NCI-H748 (cell line): ENCODE measurements at regions not wholly inside any gene's neighbourhood (a gene's known extent, or its start where the extent isn't known, plus 50 kb on each side); places are given as distances from the start of the nearest gene placed in this dataset.
"Not testable (repeated sequence)": the region's sequence is repeated elsewhere in the genome, so short reads cannot be mapped to it uniquely, and the experiment has no call there.

Source experiments
- DNase-seq: peaks from one replicate; lab custom pipeline; 2025; ENCODE audit not compliant: unreplicated experiment; lab: John Stamatoyannopoulos, UW

DNA sequence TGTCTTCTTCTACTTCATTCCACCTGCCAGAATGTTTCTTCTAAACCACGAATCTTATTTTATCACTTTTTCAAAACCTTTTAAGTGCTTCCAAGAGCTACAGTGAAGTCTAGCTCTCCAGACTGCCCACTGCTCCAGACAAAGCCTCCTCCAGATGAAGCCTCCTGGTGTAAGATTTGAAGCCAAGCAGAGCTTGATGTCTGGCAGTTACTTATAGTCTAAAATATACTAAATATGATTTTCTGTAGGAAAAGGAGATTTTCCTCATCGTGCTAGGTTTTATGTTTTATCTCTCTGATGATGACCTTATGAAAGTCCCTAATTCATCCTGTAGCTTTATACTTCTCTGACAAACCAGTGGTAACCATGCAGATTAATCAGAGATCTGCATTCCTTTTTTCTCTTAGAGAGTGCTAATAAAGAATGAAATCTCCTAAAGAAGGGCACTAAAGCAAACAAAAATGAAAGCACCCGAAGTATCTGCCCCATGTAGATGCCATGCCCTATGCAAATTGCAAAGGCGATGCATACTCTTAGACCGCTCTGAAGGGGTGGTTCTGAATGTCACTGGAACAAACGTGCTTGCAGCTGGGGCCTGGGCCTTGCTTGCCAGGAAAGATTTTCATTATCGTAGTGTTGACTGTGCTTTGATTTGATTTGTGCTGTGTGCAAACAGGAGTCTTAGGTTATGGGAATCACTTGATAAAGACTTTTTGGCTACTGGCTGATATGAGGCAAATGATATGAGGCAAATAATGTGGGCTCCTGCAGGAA lies 314.2 kb downstream of the PID1 start:
- no peak for DNase-seq

DNA sequence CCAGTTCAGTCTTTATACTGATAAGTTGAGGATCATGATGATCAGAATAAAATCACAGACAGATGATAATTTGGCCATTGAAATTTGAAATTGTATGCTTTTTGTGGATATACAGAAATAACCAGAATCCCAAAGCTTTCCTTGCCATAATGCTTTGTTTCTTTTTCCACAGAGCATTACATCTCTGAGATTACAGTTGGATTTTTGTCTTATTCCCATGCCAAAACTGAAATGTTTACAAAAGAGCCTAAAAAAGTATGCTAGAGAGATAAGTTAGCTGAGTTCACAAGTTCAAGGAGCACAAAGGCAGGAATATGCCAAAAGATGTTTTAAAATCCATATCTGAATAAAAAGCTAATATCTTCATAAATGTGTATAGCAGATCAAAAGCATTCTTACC lies 321.3 kb downstream of the PID1 start:
- DNase-seq = no peak

DNA sequence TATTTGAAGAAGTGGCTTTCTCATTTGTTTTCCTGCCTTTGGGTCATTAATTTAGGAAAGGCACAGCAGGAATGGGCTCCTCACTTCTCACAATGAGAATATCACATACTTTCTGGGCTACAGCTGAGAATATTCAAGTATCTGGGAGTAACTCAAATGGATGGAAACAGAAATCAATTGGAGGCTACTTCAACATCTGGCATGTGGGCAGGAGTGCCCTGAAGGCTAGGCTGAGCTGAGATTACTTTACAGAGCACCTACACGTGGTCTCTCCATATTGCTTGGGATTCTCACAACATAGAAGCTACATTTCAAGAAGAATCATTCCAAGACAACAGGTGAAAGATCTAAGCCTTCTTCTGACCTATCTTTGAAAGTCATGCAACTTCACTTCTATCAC lies 325.4 kb downstream of the PID1 start:
- DNase-seq = no peak

DNA sequence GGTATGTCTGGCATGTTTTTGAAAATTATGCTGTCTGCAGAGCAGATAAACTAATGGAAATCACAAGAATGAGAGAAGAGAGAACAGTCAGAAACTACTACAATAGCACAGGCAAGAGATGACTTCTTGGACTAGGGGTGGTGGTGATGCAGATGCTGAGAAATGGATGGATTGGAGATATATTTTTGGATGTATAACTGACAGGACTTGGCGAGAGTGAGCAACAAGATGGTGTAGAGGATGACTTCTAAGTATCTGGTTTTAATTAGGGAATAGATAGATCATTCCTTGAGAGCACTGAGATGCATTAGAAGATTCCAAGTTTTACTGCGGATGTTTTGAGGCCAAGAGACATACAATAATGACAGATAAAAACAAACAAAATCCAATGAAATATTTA lies 328.2 kb downstream of the PID1 start:
- DNase-seq = no peak

DNA sequence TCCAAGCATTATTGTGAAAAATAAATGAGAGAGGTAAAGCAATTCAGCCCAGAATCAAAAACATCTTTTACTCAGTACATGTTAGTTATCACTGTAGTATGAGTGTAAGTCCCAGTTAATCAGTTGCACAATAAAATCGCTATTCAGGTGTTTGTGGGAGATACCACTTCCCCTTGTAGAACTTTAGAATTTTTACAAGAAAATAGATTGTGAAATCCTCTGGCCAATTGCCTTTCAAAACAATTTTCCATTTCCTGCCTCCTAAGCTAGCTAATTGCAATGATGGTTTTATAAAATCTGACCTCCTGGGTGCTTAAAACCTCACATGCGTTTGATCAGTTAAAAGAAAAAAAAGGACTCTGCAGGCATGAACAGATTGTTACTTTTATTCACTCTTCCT lies 332.5 kb downstream of the PID1 start:
- DNase-seq = no peak

DNA sequence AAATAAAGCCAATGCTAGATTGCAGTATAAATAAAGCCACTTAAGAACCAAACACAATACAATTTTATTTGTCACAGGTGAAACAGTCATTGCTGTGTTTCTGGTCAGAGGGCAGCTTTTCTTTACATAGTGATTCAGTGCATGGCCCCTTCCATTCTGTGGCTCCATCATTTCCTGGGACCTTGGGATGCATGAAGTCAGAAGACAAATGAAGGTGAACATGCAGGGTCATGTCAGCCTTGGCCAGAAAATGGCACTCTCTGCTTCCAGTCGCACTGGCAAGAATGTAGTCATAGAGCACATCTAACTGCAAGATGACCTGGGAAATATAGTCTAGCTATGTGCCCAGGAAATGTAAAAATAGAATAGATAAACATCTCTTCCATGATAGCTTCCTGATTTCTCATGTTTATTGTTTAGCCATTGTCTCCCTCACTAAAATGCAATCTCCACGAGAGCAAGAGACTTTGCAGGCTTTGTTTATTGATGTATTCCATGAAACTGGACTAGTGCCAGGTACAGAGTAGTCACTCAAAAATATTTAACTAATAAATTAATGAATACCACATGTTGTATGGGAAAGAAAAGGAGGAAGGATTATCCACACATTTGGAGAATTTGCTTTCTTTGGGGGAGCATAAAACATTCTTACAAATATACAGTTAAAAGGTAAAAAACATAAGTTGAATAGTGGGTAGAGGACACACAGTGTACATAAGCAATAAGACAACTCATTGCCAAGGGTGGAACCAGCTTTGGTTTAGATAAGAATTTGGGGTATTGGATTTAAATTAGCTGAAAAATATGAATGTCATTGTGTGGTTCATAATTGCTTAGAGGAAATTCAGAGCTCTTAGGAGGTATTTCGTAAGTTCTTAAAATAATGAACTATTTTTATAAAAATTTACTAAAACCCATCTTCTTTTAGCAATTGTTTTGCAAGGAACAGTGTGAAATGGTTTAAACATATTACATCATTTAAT lies 343.8 kb downstream of the PID1 start:
- no peak for DNase-seq

DNA sequence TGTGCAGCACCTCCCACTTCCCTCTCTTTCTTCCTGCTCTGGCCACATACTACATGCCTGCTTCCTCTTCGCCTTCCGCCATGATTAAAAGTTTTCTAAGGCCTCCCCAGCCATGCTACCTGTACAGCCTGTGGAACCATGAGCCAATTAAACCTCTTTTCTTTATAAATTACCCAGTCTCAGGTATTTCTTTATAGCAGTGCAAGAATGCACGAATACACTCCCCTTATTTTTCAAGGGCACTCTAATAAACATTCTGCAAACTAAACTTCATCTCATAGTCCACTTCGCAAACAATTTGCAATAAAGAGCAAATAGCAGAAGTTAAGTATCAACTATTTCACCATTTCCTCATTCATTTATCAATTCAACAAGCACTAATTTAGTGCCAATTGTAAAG lies 351.3 kb downstream of the PID1 start:
- DNase-seq = no peak

DNA sequence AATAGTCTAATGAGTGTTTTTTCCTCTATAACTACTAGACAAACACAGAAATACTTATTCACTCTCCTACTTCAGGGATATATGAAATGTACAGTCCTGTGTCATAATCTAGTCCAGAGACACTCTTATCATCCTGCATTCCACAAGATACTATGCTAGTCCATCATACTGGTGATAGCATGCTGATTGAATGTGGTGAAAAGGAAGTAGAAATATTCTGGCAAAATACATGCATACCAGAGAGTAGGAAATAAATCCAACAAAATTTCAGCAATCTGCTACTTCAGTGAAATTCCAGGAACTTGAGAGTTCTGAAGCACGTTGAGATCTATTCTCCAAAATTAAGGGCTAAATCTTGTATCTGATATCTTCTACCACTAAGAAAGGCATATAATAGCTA lies 353.9 kb downstream of the PID1 start:
- no peak for DNase-seq

DNA sequence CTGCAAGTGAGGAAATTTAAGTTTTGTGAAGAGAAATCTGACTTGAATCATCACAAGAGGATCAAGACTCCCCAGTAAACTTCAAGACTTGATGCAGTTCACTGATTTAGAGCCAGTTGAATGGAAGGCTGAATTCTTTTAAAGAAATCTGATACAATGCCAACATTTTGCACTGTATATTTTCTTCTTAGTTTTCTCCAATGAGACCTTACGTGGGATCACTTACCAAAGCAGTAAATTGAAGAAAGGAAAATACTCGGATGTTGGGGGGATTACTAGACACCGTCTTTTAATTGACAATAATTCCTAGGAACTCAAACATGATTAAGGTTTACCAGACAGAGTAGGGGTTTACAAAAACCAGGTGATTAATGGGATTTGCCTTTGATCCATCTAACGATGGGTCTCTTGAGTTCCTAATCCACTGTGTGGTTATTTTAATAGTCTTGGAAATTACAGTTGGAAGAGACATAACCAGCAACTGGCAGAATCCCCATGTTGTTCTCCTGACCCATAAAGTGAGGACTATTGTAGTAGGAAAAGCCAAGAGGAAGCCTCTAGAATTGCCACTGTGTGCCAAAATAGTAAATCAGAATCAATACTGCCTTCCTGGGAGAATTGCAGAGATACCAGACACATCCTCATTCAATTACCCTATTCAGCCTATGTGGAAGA lies 354.5 kb downstream of the PID1 start:
- no peak for DNase-seq

DNA sequence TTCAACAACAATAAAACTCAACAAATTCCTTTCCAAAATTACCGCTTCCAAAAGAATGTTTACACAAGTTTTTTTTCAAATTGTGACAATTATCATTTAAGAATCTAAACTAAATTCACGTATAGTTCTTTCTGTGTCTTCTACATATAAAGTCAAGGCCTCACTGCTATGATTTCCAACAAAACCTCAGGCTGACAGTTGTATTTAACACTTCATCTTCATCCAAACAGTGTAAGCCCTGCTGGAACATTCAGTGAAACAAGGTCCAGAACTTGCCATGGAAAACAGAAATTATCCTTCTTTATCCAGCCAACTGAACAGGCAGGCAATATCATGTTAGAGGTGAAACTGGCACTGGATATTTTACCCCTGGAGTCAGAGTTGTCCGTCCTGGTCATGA lies 357.9 kb downstream of the PID1 start:
- no peak for DNase-seq

DNA sequence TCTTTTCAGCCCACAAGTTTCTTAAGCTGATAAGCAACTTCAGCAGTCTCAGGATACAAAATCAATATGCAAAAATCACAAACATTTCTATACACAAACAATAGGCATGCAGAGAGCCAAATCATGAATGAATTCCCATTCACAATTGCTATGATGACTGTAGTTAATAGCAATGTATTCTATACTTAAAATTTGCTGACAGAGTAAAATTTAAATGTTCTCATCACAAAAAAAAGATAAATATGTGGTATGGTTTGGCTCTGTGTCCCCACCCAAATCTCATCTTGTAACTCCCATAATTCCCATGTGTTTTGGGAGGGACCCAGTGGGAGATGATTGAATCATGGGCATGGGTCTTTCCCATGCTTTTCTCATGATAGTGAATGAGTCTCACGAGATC lies 360.2 kb downstream of the PID1 start:
- DNase-seq = not testable (repeated sequence)

DNA sequence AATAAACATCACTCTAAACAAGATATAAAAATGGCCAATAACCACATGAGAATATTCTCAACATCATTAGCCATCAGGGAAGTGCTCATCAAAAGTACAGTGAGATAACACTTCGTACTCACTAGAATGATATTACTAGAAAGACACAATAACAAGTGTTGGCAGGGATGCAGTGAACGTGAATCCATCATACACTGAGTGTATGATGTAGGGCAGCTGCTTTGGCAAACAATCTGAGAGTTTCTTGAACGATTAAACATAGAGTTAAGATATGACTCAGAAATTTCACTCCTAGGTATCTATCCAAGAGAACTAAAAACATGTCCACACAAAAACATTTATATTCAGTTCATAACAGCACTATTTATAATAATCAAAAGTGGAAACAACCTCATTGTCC lies 368.9 kb downstream of the PID1 start:
- no peak for DNase-seq

DNA sequence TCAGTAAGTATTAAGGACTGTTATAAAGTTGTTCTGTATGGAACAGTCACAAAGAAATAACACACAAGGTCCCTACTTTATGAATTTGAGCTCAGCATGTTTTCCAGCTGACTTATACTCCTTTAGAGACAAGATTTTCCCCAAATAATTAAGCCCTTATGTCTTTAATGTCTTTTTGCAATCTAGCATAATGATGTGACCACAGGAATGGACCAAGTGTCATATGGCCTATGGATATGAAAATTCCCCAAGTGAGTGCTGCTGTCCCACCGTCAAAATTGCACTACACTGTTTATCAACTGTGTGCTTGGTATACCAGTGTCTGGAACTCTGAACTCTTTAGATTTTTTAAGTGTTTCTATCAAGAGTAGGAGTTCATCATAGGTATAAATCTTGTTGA lies 369.6 kb downstream of the PID1 start:
- DNase-seq = no peak

DNA sequence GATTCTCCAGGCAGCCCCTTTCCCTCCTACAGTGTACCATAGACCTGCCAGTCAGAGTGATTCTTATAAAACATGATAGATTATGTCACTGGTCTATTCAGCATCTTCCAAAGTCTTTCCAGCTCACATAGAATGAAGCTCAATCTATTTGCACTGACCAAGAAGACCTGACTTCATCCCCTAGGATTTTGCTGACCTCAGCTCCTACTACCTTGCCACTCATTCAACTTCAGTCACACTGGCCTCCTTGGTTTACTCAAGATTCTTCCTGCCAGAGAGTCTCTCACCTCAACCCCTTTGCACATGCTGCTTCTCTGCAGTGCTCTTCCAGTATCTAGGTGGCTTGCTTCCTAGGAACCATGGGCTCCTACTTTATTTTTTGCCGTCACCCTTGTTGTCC lies 392.9 kb downstream of the PID1 start:
- DNase-seq = no peak

DNA sequence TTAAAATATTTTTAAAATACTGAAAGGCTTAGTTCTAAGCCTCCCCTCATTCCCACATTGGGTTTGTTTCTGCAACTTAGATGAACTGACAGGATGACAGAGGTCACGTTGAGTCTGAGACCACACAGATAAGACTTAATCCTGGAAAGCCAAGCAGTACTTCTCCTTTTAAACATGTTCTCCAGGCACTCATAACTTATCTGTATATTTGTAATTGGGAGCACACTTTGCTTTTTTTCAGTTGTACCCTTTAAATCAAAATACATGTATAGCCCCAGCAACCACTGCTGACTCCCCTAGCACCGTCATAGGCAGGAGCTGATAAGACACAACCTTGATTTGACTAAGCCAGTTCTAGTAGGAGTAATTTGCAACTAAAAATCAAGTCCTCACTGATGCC lies 394.8 kb downstream of the PID1 start:
- DNase-seq = no peak

DNA sequence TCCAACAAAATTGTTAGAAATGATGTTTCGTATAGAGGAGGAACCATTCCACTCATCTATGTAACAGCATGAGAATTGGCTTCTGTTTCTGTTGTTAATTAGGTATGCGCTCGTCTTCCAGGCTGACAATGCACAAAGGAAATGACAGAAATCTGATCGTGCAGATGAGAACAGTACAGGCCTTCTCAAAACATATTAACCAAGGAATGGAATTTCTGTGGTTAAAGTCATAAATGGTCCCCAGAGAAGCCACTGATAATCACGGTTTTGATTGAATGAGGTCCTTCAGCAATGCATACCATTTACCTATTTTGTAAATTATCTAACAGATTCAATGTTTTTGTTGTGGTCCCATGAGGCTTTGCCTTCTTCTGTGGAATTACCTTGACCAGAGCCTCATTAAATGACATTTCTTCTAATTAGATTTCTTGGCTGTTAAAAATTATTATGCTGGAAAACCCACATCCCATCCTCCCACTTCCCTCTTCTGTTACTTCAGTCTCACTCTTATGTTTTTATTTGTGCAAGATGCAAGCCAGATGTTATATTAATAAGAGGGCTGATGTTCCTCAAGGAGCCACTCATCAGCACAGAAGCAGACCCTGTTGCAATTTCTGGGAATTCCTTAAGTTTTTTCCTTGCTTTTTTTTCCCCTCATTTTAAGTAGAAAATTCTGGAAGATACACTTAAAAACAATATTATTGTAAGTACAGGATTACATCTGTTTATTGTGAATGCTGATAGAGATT lies 395.8 kb downstream of the PID1 start:
- DNase-seq = no peak

DNA sequence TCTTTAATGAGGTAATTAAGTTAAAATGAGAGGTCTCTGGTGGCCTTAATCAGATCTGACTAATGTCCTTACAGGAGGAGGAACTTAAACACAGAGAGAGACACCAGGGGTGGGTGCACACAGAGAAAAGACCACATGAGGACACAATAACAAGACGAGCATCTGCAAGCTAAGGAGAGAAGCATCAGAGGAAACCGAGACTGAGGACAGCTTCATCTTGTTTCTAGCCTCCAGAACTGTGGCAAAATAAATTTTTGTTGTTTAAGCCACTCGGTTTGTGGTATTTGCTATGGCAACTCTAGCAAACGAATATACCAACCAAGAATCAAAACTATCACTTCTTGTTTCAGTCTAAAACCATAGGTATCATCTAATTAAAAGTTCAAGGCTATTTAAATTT lies 400.1 kb downstream of the PID1 start:
- no peak for DNase-seq

DNA sequence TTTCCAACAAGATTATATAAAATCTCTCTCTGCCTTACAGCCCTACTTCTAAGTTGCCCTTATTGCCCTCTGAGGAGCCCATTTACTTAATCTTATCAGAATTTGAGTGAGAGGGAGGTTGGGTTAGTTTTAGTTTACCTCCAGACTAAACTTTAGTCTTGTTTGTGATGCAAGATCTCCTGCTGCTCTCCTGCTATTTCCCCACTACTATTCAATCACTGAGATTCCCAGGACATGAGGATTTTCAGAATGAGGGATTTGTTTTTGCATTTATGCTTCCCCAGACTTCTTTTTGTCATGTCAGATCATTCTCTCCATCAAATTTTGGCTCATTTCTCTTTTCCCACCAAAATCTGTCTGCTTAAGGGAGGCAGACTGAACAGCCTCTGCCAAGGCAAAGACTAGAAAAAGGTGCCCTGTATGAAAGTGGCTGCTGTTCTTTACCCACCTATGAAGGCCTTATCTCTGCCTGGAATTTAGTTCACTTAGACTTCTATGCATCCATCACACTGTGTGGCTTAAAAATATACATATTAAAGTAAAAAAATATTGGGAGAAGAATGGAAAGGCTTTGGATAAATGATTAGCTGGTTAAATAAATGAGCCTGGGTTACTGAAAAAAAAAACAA lies 401.3 kb downstream of the PID1 start:
- DNase-seq = no peak

DNA sequence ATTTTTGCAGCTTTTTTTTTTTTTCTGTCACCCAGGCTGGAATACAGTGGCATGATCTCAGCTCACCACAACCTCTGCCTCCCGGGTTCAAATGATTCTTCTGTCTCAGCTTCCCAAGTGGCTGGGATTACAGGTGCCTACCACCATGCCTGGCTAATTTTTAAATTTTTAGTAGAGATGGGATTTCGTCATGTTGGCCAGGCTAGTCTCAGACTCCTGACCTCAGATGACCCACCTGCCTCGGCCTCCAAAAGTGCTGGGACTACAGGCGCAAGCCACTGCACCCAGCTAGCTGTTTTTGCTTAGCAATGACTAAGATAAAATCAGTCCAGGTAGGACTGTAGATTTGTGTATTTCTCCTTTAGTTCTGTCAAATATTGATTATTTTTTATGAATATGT lies 403.7 kb downstream of the PID1 start:
- DNase-seq = no peak

DNA sequence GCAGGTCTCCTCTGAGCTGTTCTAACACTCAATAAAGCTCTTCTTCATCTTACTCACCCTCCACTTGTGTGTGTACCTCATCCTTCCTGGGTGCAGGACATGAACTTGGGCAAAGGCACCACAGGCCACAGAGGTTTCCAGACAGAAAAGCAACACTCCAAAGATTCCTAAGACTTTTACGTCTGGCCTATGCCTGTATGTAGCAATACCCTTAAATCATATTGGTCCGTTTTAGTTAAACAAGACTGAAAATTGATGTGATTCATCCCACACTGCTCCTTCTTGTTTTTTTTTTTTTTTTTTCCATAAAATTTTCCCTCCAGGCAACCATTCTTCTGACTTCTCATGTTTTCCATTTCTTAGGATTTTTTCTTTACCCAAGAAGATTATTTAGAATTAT lies 404.3 kb downstream of the PID1 start:
- no peak for DNase-seq

DNA sequence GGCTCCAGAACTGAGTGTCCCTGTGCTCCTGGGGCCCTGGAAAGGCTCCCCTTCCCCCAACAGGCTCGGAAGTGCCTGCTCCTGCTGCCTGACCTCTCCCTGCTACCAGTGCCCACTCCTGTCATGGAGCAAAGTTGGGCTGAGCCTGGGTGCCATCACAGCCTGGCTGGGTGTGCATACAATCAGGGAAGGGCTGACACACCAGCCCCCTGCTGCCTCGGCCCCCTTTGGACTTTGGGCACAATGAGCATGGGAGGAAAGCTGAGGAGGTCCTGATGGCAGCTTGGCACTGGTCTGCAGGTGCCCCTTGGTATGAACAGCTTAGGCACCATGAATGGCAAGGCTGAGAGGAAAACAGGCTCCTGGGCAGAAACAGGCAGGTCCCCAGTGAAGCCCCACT lies 405.0 kb downstream of the PID1 start:
- no peak for DNase-seq
